KBM-7 (cell line): ENCODE measurements at regions not wholly inside any gene's neighbourhood (a gene's known extent, or its start where the extent isn't known, plus 50 kb on each side); places are given as distances from the start of the nearest gene placed in this dataset.
"Not testable (repeated sequence)": the region's sequence is repeated elsewhere in the genome, so short reads cannot be mapped to it uniquely, and the experiment has no call there.

Experiments used
- DNase-seq: peaks from one replicate; pipeline ENCODE4 v3.0.0-alpha.2; 2015
- in situ Hi-C: fragments of 300-500 bp; cut with MboI; formaldehyde crosslinking; loops from 2 replicates; pipeline ENCODE4 v1.14.3; 2020; ENCODE audit warnings: low sequenced_read_pairs, low pct_unique_long_range_greater_than_20kb, mixed read lengths

GRCh38 chr5:78726571-78726970 lies 78.0 kb upstream of the LHFPL2 start:
- DNase-seq = no peak
- in situ Hi-C loops = no loop called here

- in situ Hi-C loops = no loop called here
- DNase-seq = no peak
Measured at GRCh38 chr5:78726003-78726402, 77.4 kb upstream of the LHFPL2 start.

- in situ Hi-C loops = no loop called here
- DNase-seq = no peak
Measured at GRCh38 chr5:78724061-78724460, 75.5 kb upstream of the LHFPL2 start.

GRCh38 chr5:78720997-78721396 lies 72.4 kb upstream of the LHFPL2 start:
- DNase-seq = no peak
- in situ Hi-C loops = no loop called here

GRCh38 chr5:78720227-78720985 lies 71.8 kb upstream of the LHFPL2 start:
- peak; percentile 23 for DNase-seq
- in situ Hi-C loops = no loop called here

- in situ Hi-C loops = no loop called here
- no peak for DNase-seq
Measured at GRCh38 chr5:78719504-78720219, 71.1 kb upstream of the LHFPL2 start.

GRCh38 chr5:78718824-78719223 lies 70.3 kb upstream of the LHFPL2 start:
- in situ Hi-C loops = no loop called here

GRCh38 chr5:78717674-78718584 lies 69.4 kb upstream of the LHFPL2 start:
- in situ Hi-C loops = no loop called here
- no peak for DNase-seq

More at GRCh38 chr5:78718824-78719223, 70.3 kb upstream of the LHFPL2 start:
- no peak for DNase-seq

GRCh38 chr5:78716206-78716605 lies 67.6 kb upstream of the LHFPL2 start:
- in situ Hi-C loops = no loop called here
- DNase-seq = no peak

GRCh38 chr5:78715351-78715750 lies 66.8 kb upstream of the LHFPL2 start:
- in situ Hi-C loops, DNase-seq: not testable (repeated sequence)

GRCh38 chr5:78711670-78712069 lies 63.1 kb upstream of the LHFPL2 start:
- in situ Hi-C loops, DNase-seq: not testable (repeated sequence)

- DNase-seq, in situ Hi-C loops: not testable (repeated sequence)
Measured at GRCh38 chr5:78709729-78710430, 61.3 kb upstream of the LHFPL2 start.

- DNase-seq = no peak
- in situ Hi-C loops = no loop called here
Measured at GRCh38 chr5:78706825-78707224, 58.3 kb upstream of the LHFPL2 start.

- in situ Hi-C loops = no loop called here
- DNase-seq = no peak
Measured at GRCh38 chr5:78706381-78706780, 57.8 kb upstream of the LHFPL2 start.

- DNase-seq = no peak
- in situ Hi-C loops = no loop called here
Measured at GRCh38 chr5:78705826-78706225, 57.3 kb upstream of the LHFPL2 start.

GRCh38 chr5:78701795-78702410 lies 53.3 kb upstream of the LHFPL2 start:
- DNase-seq = no peak
- in situ Hi-C loops = no loop called here

- DNase-seq = no peak
- in situ Hi-C loops = no loop called here
Measured at GRCh38 chr5:78699552-78700153, 51.1 kb upstream of the LHFPL2 start.

GRCh38 chr5:78698191-78698791 lies 49.7 kb upstream of the LHFPL2 start:
- in situ Hi-C loops = no loop called here
- no peak for DNase-seq
